ENCODE measurements at regions not wholly inside any gene's neighbourhood (a gene's known extent, or its start where the extent isn't known, plus 50 kb on each side); places are given as distances from the start of the nearest gene placed in this dataset.
A peak's percentile ranks its signal among the peaks of the same experiment; 100 is the strongest.

DNA sequence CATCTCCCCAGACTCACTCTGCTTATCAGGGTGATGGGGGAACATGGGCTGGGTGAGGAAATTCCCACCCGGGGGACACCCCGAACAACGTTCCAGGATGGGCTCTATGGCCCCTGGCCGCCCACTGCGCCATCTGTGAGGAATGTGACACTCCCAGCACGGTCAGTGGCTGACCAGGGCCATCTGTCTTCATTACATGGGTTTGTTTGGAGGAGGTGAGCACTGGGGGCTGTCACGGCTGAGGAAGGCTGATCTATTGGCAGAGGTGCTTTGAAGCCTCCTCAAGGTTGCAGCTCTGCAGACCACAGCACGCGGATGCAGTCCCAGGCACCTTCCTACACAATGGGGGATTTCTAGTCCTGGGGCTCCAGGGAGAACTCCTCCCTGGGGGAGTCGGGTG is 214.1 kb upstream of the FOXF1 start:
- H3K4me3 ChIP-seq (ENCODE audit: insufficient read depth, low read length), result no peak overlapping the region
- H3K27ac ChIP-seq (ENCODE audit: low read depth, low read length), result no peak overlapping the region
- no peaks in the 10 kb centered on the region for H3K79me2 ChIP-seq (ENCODE audit: insufficient read depth, low read length)
- no peaks in the 10 kb centered on the region for H4K20me1 ChIP-seq (ENCODE audit: insufficient read depth, low read length)
- H3K4me1 ChIP-seq (ENCODE audit: insufficient read depth, low read length), result no peaks in the 10 kb centered on the region
- no peak overlapping the region for H3K4me2 ChIP-seq (ENCODE audit: insufficient read depth, low read length)
- TF ChIP-seq, protein P1, sequence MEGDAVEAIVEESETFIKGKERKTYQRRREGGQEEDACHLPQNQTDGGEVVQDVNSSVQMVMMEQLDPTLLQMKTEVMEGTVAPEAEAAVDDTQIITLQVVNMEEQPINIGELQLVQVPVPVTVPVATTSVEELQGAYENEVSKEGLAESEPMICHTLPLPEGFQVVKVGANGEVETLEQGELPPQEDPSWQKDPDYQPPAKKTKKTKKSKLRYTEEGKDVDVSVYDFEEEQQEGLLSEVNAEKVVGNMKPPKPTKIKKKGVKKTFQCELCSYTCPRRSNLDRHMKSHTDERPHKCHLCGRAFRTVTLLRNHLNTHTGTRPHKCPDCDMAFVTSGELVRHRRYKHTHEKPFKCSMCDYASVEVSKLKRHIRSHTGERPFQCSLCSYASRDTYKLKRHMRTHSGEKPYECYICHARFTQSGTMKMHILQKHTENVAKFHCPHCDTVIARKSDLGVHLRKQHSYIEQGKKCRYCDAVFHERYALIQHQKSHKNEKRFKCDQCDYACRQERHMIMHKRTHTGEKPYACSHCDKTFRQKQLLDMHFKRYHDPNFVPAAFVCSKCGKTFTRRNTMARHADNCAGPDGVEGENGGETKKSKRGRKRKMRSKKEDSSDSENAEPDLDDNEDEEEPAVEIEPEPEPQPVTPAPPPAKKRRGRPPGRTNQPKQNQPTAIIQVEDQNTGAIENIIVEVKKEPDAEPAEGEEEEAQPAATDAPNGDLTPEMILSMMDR (IDR thresholded peaks at IDR 0.05; ENCODE audit: extremely low read depth, low read depth, low read length), result no peak
- H2AFZ ChIP-seq (ENCODE audit: low read length), result no peak overlapping the region
- no peaks in the 10 kb centered on the region for H3K36me3 ChIP-seq (ENCODE audit: insufficient read depth, low read length)
- H3K9me3 ChIP-seq (ENCODE audit: low read depth, low read length), result no peaks in the 10 kb centered on the region
- no peak for DNase-seq (ENCODE audit: insufficient read length, low spot score, missing footprints)
- H3K27me3 ChIP-seq (ENCODE audit: insufficient read depth, low read length), result peaks cover 95% of the 10 kb centered on the region

GRCh38 chr16:86297391-86297790 is 212.9 kb upstream of the FOXF1 start:
- H3K79me2 ChIP-seq (ENCODE audit: insufficient read depth, low read length), result no peaks in the 10 kb centered on the region
- no peak overlapping the region for H3K4me3 ChIP-seq (ENCODE audit: insufficient read depth, low read length)
- H3K4me1 ChIP-seq (ENCODE audit: insufficient read depth, low read length), result no peaks in the 10 kb centered on the region
- H3K27ac ChIP-seq (ENCODE audit: low read depth, low read length), result no peak overlapping the region
- no peaks in the 10 kb centered on the region for H3K36me3 ChIP-seq (ENCODE audit: insufficient read depth, low read length)
- H3K4me2 ChIP-seq (ENCODE audit: insufficient read depth, low read length), result peak overlapping the region; percentile 36
- H3K27me3 ChIP-seq (ENCODE audit: insufficient read depth, low read length), result peaks cover 96% of the 10 kb centered on the region
- no peaks in the 10 kb centered on the region for H4K20me1 ChIP-seq (ENCODE audit: insufficient read depth, low read length)
- TF ChIP-seq, protein P1 (IDR thresholded peaks at IDR 0.05; ENCODE audit: extremely low read depth, low read depth, low read length), result no peak
- no peak overlapping the region for H2AFZ ChIP-seq (ENCODE audit: low read length)
- no peaks in the 10 kb centered on the region for H3K9me3 ChIP-seq (ENCODE audit: low read depth, low read length)
- no peak for DNase-seq (ENCODE audit: insufficient read length, low spot score, missing footprints)

- H3K27me3 ChIP-seq (ENCODE audit: insufficient read depth, low read length), result peaks cover 93% of the 10 kb centered on the region
- TF ChIP-seq, protein P1 (IDR thresholded peaks at IDR 0.05; ENCODE audit: extremely low read depth, low read depth, low read length), result no peak
- H2AFZ ChIP-seq (ENCODE audit: low read length), result no peak overlapping the region
- DNase-seq (ENCODE audit: insufficient read length, low spot score, missing footprints), result no peak
- no peaks in the 10 kb centered on the region for H3K9me3 ChIP-seq (ENCODE audit: low read depth, low read length)
- peak overlapping the region; percentile 36 for H3K4me2 ChIP-seq (ENCODE audit: insufficient read depth, low read length)
- no peak overlapping the region for H3K27ac ChIP-seq (ENCODE audit: low read depth, low read length)
- no peaks in the 10 kb centered on the region for H4K20me1 ChIP-seq (ENCODE audit: insufficient read depth, low read length)
- H3K4me3 ChIP-seq (ENCODE audit: insufficient read depth, low read length), result no peak overlapping the region
- H3K79me2 ChIP-seq (ENCODE audit: insufficient read depth, low read length), result no peaks in the 10 kb centered on the region
- H3K36me3 ChIP-seq (ENCODE audit: insufficient read depth, low read length), result no peaks in the 10 kb centered on the region
- no peaks in the 10 kb centered on the region for H3K4me1 ChIP-seq (ENCODE audit: insufficient read depth, low read length)
These were observed 212.2 kb upstream of the FOXF1 start for GRCh38 chr16:86297866-86298757.

GRCh38 chr16:86298758-86299134 is 211.6 kb upstream of the FOXF1 start:
- Histone ChIP-seq H3K4me1 (ENCODE audit: insufficient read depth, low read length) (no peaks in the 10 kb centered on the region), H3K4me3 (ENCODE audit: insufficient read depth, low read length) (no peak overlapping the region), H3K36me3 (ENCODE audit: insufficient read depth, low read length) (no peaks in the 10 kb centered on the region), H3K79me2 (ENCODE audit: insufficient read depth, low read length) (no peaks in the 10 kb centered on the region), H2AFZ (ENCODE audit: low read length) (no peak overlapping the region), H3K9me3 (ENCODE audit: low read depth, low read length) (no peaks in the 10 kb centered on the region), H4K20me1 (ENCODE audit: insufficient read depth, low read length) (no peaks in the 10 kb centered on the region), H3K27me3 (ENCODE audit: insufficient read depth, low read length) (peaks cover 87% of the 10 kb centered on the region), H3K4me2 (ENCODE audit: insufficient read depth, low read length) (no peak overlapping the region), H3K27ac (ENCODE audit: low read depth, low read length) (no peak overlapping the region)
- TF ChIP-seq, protein P1 (IDR thresholded peaks at IDR 0.05; ENCODE audit: extremely low read depth, low read depth, low read length), result no peak
- DNase-seq (ENCODE audit: insufficient read length, low spot score, missing footprints), result no peak
